ENCODE measurements at regions not wholly inside any gene's neighbourhood (a gene's known extent, or its start where the extent isn't known, plus 50 kb on each side); places are given as distances from the start of the nearest gene placed in this dataset.

GRCh38 chr10:52570490-52570889 lies 202.1 kb downstream of the MBL2 start:
- TF ChIP-seq CTCF (conservative IDR thresholded peaks at IDR 0.05) (no peak), ZFX (IDR thresholded peaks at IDR 0.05) (no peak)

Data from C4-2B (cell line).